Esophagus squamous epithelium (tissue), 5 donors: ENCODE measurements at regions not wholly inside any gene's neighbourhood (a gene's known extent, or its start where the extent isn't known, plus 50 kb on each side); places are given as distances from the start of the nearest gene placed in this dataset.
"Not testable (repeated sequence)": the region's sequence is repeated elsewhere in the genome, so short reads cannot be mapped to it uniquely, and the experiment has no call there.

Source experiments
- DNase-seq: peaks from one replicate; lab custom pipeline; 2025; lab: John Stamatoyannopoulos, UW
- H3K27ac ChIP-seq, 4 donors: fragments of 200-600 bp; sonication (generic); one replicate each; pipeline ENCODE4 v1.5.1; 2016 to 2019; ENCODE audit warnings: mild to moderate bottlenecking in 1 of 4
- H3K27me3 ChIP-seq, 4 donors: fragments of 200-600 bp; sonication (generic); 1 replicate in 3 of 4; 2 replicates in 1 of 4; pipeline versions ENCODE4 v1.5.1 to v1.6.0; 2017 to 2021; ENCODE audit warnings: antibody characterized with exemption in 1 of 4
- H3K36me3 ChIP-seq, 3 donors: fragments of 200-600 bp; sonication (generic); one replicate each; pipeline ENCODE4 v1.5.1; 2016 to 2019
- H3K4me1 ChIP-seq, 3 donors: fragments of 200-600 bp; sonication (generic); one replicate each; pipeline ENCODE4 v1.5.1; 2017 to 2019
- H3K4me3 ChIP-seq, 4 donors: fragments of 200-600 bp; sonication (generic); 1 replicate in 3 of 4; 2 replicates in 1 of 4; pipeline ENCODE4 v1.5.1; 2016 to 2019; ENCODE audit warnings: mild to moderate bottlenecking in 2 of 4, moderate library complexity in 1 of 4
- H3K9me3 ChIP-seq, 3 donors: fragments of 200-600 bp; sonication (generic); one replicate each; pipeline ENCODE4 v1.5.1; 2016 to 2019
- POLR2A ChIP-seq, 4 donors: fragments of 450-650 bp; IDR thresholded peaks; one replicate each; pipeline ENCODE4 v1.6.1; 2017; ENCODE audit warnings: antibody characterized with exemption in 4 of 4, mild to moderate bottlenecking in 4 of 4, moderate library complexity in 3 of 4
- WGBS, 2 donors: methylation state at CpG; one replicate each; pipeline ENCODE4 v1.1.5; 2018; 5-methylcytosine and 5-hydroxymethylcytosine counted together
- intact Hi-C: fragments of 100-400 bp; cut with DNase I; formaldehyde crosslinking; loops from one replicate; pipeline ENCODE4 v1.15.0; 2022
- TF ChIP-seq, protein P1 (sequence below), 6 experiments: fragments of 450-650 bp in 4 of 6; fragments of 200-600 bp in 2 of 6; sonication (generic) in 2 of 6; IDR thresholded peaks; one replicate each; pipeline ENCODE4 v1.5.1; 2016 to 2019; ENCODE audit warnings: antibody characterized with exemption in 6 of 6, mild to moderate bottlenecking in 4 of 6, moderate library complexity in 4 of 6
- donor health status: DM: yes; HTN: yes; CAD: no.

- intact Hi-C loops, result no loop called here
- Histone ChIP-seq H3K9me3 (no peaks in the 10 kb centered on the region), H3K27me3 (no peaks in the 10 kb centered on the region), H3K36me3 (no peaks in the 10 kb centered on the region), H3K27ac (peak overlapping the region in 1 of 4 donors; percentile 21), H3K4me3 (no peak overlapping the region), H3K4me1 (peaks cover 10 to 38% (median 18%) of the 10 kb centered on the region in 3 donors)
- no peak for DNase-seq
- 37 to 40% methylated on average over 3 of the region's 3 CpGs for WGBS, 2 donors
- TF ChIP-seq POLR2A (IDR thresholded peaks at IDR 0.05), result no peak
- TF ChIP-seq, protein P1, sequence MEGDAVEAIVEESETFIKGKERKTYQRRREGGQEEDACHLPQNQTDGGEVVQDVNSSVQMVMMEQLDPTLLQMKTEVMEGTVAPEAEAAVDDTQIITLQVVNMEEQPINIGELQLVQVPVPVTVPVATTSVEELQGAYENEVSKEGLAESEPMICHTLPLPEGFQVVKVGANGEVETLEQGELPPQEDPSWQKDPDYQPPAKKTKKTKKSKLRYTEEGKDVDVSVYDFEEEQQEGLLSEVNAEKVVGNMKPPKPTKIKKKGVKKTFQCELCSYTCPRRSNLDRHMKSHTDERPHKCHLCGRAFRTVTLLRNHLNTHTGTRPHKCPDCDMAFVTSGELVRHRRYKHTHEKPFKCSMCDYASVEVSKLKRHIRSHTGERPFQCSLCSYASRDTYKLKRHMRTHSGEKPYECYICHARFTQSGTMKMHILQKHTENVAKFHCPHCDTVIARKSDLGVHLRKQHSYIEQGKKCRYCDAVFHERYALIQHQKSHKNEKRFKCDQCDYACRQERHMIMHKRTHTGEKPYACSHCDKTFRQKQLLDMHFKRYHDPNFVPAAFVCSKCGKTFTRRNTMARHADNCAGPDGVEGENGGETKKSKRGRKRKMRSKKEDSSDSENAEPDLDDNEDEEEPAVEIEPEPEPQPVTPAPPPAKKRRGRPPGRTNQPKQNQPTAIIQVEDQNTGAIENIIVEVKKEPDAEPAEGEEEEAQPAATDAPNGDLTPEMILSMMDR (IDR thresholded peaks at IDR 0.05), result no peak
Measured at GRCh38 chr11:119571311-119571710, 148.3 kb upstream of the THY1 start.

DNA sequence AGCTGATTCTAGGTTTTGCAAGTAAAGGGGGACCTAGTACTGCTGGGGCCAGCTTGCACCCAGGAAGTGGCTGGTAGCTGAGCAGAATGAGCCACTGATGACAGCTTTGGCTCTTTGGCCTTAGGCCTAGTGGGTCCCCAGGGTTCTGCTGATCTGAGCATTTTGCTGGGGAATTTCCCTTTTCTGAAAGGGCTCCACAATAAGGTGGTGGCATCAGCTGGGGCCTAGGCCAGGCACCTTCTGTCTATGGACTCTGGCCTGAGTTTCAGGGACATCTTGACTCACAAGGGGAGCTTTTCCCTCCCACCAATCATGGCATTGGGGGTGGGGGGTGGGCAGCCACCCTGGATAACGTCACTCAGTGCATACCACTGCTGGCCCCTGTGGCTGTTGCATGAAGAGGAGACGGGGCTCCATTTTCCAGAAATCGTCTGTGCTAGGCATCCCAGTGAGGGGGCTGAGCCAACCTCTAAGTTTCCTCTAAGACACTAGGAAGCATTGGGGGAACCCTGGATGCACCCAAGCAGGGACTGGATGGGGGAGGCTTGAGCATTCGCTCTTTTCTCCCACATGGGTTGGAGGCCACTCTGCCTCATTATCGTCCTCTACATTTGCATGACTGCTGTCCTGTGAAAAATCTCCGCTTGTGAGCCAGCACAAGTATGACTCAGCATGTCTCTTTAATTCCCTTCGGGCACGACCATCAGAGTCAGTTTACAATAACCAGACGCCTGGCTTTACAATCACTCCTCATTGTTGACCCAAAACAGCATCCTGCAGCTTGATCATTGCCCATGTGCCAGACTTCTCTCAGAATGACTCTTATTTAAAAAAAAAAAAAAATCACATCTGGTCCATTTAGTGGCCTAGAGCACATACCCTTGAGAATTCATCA lies 145.0 kb upstream of the THY1 start:
- Histone ChIP-seq H3K27ac (peak overlapping the region in 2 of 4 donors; percentile 14 to 18), H3K4me3 (no peak overlapping the region), H3K9me3 (no peaks in the 10 kb centered on the region), H3K36me3 (no peaks in the 10 kb centered on the region), H3K27me3 (no peaks in the 10 kb centered on the region), H3K4me1 (peaks cover 10 to 31% (median 18%) of the 10 kb centered on the region in 3 donors)
- TF ChIP-seq, protein P1 (IDR thresholded peaks at IDR 0.05), result no peak
- TF ChIP-seq POLR2A (IDR thresholded peaks at IDR 0.05), result no peak
- whole genome bisulfite sequencing, 2 donors, result 38 to 45% methylated on average over 8 of the region's 9 CpGs
- intact Hi-C loops, result no loop called here
- DNase-seq, result no peak

GRCh38 chr11:119566319-119566718 lies 143.3 kb upstream of the THY1 start:
- Histone ChIP-seq H3K36me3 (no peaks in the 10 kb centered on the region), H3K27me3 (peaks cover 0 to 5% (median 0%) of the 10 kb centered on the region in 4 donors), H3K4me1 (peaks cover 10 to 20% (median 16%) of the 10 kb centered on the region in 3 donors), H3K4me3 (no peak overlapping the region), H3K27ac (no peak overlapping the region), H3K9me3 (no peaks in the 10 kb centered on the region)
- 89 to 100% methylated on average over 2 of the region's 2 CpGs for WGBS, 2 donors
- intact Hi-C loops, result no loop called here
- no peak for DNase-seq
- no peak for TF ChIP-seq POLR2A (IDR thresholded peaks at IDR 0.05)
- TF ChIP-seq, protein P1 (IDR thresholded peaks at IDR 0.05), result no peak

DNA sequence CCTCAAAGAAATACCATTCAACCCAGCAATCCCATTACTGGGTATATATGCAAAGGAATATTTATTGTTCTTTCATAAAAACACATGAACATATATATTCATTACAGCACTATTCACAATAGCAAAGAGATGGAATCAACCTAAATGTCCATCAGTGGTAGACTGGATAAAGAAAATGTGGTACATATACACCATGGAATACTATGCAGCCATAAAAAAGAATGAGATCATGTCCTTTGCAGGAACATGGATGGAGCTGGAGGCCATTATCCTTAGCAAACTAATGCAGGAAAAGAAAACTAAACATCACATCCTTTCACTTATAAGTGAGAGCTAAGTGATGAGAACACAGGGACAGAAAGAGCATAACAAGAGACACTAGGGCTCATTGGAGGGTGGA lies 142.7 kb upstream of the THY1 start:
- H3K4me1 ChIP-seq, result peaks cover 10 to 18% (median 12%) of the 10 kb centered on the region in 3 donors
- H3K4me3 ChIP-seq, H3K36me3 ChIP-seq, H3K27me3 ChIP-seq, DNase-seq, H3K27ac ChIP-seq, intact Hi-C loops, H3K9me3 ChIP-seq: not testable (repeated sequence)

DNA sequence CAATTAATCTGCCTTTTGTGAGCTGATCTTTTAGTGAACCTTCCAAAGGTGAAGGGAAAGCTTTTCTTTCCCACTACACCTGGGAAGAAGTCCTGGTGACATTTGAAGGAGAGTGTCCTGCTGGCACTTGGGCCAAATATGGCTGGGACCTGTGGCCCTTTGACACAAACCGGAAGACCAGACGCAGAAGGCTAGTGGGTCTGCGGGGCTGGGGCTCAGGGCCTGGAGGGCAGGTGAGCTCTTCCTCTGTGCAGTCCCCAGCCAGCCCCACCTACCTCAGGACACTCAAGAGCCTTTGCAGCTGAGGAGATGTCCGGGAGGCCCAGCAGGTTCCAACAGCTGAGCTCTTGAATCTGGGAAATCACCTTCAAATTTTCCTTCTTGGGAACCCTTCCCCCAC lies 138.0 kb upstream of the THY1 start:
- Histone ChIP-seq H3K4me3 (no peak overlapping the region), H3K27ac (no peak overlapping the region), H3K4me1 (no peaks in the 10 kb centered on the region), H3K9me3 (no peaks in the 10 kb centered on the region), H3K27me3 (peaks cover 0 to 10% (median 0%) of the 10 kb centered on the region in 4 donors), H3K36me3 (no peaks in the 10 kb centered on the region)
- TF ChIP-seq, protein P1 (IDR thresholded peaks at IDR 0.05), result no peak
- TF ChIP-seq POLR2A (IDR thresholded peaks at IDR 0.05), result no peak
- intact Hi-C loops, result no loop called here
- 60 to 76% methylated on average over 1 to 4 of the region's 4 CpGs for WGBS, 2 donors
- DNase-seq, result no peak
